ENCODE measurements at regions not wholly inside any gene's neighbourhood (a gene's known extent, or its start where the extent isn't known, plus 50 kb on each side); places are given as distances from the start of the nearest gene placed in this dataset.

DNA sequence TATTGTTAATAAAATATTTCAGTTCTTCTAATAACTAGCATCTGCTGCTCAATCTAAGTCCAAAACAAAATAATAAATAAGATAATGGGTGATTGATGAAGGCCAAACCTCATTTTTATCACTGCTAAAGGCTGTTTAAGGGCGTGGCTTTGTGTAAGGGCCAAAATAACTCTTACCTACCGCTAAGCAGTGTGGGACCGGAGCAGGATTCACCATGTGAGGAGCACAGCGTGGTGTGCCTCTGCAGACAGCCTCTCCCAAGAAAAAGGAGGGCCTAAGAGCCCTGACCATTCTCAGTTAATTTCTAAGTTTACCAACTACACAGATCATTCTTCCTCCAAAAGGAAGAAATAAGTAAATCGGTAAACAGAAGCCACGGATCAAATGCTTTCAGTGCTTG is 353.7 kb downstream of the ARL6IP6 start:
- TF ChIP-seq, protein P1, sequence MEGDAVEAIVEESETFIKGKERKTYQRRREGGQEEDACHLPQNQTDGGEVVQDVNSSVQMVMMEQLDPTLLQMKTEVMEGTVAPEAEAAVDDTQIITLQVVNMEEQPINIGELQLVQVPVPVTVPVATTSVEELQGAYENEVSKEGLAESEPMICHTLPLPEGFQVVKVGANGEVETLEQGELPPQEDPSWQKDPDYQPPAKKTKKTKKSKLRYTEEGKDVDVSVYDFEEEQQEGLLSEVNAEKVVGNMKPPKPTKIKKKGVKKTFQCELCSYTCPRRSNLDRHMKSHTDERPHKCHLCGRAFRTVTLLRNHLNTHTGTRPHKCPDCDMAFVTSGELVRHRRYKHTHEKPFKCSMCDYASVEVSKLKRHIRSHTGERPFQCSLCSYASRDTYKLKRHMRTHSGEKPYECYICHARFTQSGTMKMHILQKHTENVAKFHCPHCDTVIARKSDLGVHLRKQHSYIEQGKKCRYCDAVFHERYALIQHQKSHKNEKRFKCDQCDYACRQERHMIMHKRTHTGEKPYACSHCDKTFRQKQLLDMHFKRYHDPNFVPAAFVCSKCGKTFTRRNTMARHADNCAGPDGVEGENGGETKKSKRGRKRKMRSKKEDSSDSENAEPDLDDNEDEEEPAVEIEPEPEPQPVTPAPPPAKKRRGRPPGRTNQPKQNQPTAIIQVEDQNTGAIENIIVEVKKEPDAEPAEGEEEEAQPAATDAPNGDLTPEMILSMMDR (IDR thresholded peaks at IDR 0.05; ENCODE audit: low read depth, low read length, missing input control): no peak
- H3K9me3 ChIP-seq (ENCODE audit: control insufficient read depth in 4 of 4, low read length in 3 of 4): no peaks in the 10 kb centered on the region
- H3K4me1 ChIP-seq (ENCODE audit: control insufficient read depth in 4 of 4, insufficient read depth in 4 of 4, low read length in 3 of 4): no peaks in the 10 kb centered on the region
- no peak for DNase-seq (ENCODE audit: low spot score)
- H3K36me3 ChIP-seq (ENCODE audit: control insufficient read depth in 4 of 4, insufficient read depth in 3 of 4, low read depth in 1 of 4, low read length in 3 of 4): no peaks in the 10 kb centered on the region
- H3K27ac ChIP-seq (ENCODE audit: low read depth in 1 of 2, low read length in 2 of 2): no peak overlapping the region
- H3K27me3 ChIP-seq (ENCODE audit: control insufficient read depth in 4 of 4, insufficient read depth in 4 of 4, low read length in 3 of 4): peaks cover 0 to 8% (median 1%) of the 10 kb centered on the region in 4 donors
- H3K9ac ChIP-seq (ENCODE audit: low read depth in 1 of 2, low read length in 2 of 2): no peak overlapping the region
- H3K4me3 ChIP-seq (ENCODE audit: low read depth in 1 of 3, low read length in 3 of 3): no peak overlapping the region
- WGBS: 60% methylated on average over 6 of the region's 6 CpGs

DNA sequence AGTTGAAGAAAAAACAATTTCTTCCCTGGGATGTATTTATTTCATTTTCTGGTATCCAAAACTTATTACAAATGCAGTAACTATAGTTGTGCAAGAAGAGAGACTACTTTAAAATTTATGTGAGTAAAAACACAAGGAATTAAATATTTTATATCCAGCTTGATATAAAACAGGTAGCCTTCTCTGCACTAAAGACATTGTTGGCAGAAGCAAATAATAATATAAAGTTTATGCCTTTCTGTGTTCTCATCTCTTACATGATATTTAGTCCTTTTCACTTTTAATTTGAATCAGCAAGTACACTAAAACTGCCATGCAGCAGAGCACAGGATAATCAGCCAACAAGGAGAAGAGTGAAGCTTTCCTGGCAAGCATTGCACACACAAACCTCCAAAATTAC is 352.7 kb downstream of the ARL6IP6 start:
- Histone ChIP-seq H3K9ac (ENCODE audit: low read depth in 1 of 2, low read length in 2 of 2) (no peak overlapping the region), H3K36me3 (ENCODE audit: control insufficient read depth in 4 of 4, insufficient read depth in 3 of 4, low read depth in 1 of 4, low read length in 3 of 4) (no peaks in the 10 kb centered on the region), H3K9me3 (ENCODE audit: control insufficient read depth in 4 of 4, low read length in 3 of 4) (no peaks in the 10 kb centered on the region), H3K4me1 (ENCODE audit: control insufficient read depth in 4 of 4, insufficient read depth in 4 of 4, low read length in 3 of 4) (no peaks in the 10 kb centered on the region), H3K4me3 (ENCODE audit: low read depth in 1 of 3, low read length in 3 of 3) (no peak overlapping the region), H3K27ac (ENCODE audit: low read depth in 1 of 2, low read length in 2 of 2) (no peak overlapping the region), H3K27me3 (ENCODE audit: control insufficient read depth in 4 of 4, insufficient read depth in 4 of 4, low read length in 3 of 4) (peaks cover 0 to 8% (median 1%) of the 10 kb centered on the region in 4 donors)
- TF ChIP-seq TAF1 (conservative IDR thresholded peaks at IDR 0.05) (no peak), NR2F2 (IDR thresholded peaks at IDR 0.05) (no peak), HNF4A (conservative IDR thresholded peaks at IDR 0.05) (no peak), FOXA2 (IDR thresholded peaks at IDR 0.05) (no peak), RXRA (IDR thresholded peaks at IDR 0.05) (no peak), RAD21 (IDR thresholded peaks at IDR 0.05) (no peak), JUND (IDR thresholded peaks at IDR 0.05) (no peak), FOXA1 (IDR thresholded peaks at IDR 0.05) (no peak), SP1 (IDR thresholded peaks at IDR 0.05) (no peak), HNF4G (IDR thresholded peaks at IDR 0.05) (no peak), EGR1 (IDR thresholded peaks at IDR 0.05; ENCODE audit: low read depth in 2 of 2) (no peak)
- TF ChIP-seq, protein P2, sequence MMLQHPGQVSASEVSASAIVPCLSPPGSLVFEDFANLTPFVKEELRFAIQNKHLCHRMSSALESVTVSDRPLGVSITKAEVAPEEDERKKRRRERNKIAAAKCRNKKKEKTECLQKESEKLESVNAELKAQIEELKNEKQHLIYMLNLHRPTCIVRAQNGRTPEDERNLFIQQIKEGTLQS (IDR thresholded peaks at IDR 0.05): no peak
- TF ChIP-seq, protein P3, sequence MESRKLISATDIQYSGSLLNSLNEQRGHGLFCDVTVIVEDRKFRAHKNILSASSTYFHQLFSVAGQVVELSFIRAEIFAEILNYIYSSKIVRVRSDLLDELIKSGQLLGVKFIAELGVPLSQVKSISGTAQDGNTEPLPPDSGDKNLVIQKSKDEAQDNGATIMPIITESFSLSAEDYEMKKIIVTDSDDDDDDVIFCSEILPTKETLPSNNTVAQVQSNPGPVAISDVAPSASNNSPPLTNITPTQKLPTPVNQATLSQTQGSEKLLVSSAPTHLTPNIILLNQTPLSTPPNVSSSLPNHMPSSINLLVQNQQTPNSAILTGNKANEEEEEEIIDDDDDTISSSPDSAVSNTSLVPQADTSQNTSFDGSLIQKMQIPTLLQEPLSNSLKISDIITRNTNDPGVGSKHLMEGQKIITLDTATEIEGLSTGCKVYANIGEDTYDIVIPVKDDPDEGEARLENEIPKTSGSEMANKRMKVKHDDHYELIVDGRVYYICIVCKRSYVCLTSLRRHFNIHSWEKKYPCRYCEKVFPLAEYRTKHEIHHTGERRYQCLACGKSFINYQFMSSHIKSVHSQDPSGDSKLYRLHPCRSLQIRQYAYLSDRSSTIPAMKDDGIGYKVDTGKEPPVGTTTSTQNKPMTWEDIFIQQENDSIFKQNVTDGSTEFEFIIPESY (IDR thresholded peaks at IDR 0.05): no peak
- TF ChIP-seq, protein P4, sequence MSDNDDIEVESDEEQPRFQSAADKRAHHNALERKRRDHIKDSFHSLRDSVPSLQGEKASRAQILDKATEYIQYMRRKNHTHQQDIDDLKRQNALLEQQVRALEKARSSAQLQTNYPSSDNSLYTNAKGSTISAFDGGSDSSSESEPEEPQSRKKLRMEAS (IDR thresholded peaks at IDR 0.05): no peak
- no peak for DNase-seq (ENCODE audit: low spot score)

DNA sequence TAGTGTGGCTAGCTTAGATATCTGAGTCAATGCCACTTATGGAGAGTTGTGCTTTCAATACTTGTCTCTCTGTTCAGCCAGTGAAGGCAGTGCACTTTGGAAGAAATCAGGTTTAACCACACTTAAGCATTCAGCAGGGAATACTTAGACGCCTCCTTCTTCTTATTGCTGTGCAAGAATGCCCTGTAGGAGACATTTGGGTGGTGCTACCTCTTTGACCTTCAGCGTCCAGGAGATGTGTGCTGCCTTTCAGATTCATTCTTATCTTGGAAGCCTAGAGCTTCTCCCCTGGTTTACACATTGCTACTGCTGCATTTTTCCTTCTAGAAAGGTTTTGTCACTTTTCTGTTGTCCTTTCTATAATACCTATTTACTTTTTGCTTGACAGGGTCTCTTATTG is 350.5 kb downstream of the ARL6IP6 start:
- Histone ChIP-seq H3K9me3 (ENCODE audit: control insufficient read depth in 4 of 4, low read length in 3 of 4) (no peaks in the 10 kb centered on the region), H3K4me3 (ENCODE audit: low read depth in 1 of 3, low read length in 3 of 3) (no peak overlapping the region), H3K27me3 (ENCODE audit: control insufficient read depth in 4 of 4, insufficient read depth in 4 of 4, low read length in 3 of 4) (peaks cover 0 to 4% (median 1%) of the 10 kb centered on the region in 4 donors), H3K4me1 (ENCODE audit: control insufficient read depth in 4 of 4, insufficient read depth in 4 of 4, low read length in 3 of 4) (no peaks in the 10 kb centered on the region), H3K9ac (ENCODE audit: low read depth in 1 of 2, low read length in 2 of 2) (no peak overlapping the region), H3K36me3 (ENCODE audit: control insufficient read depth in 4 of 4, insufficient read depth in 3 of 4, low read depth in 1 of 4, low read length in 3 of 4) (no peaks in the 10 kb centered on the region), H3K27ac (ENCODE audit: low read depth in 1 of 2, low read length in 2 of 2) (no peak overlapping the region)
- 59% methylated on average over 2 of the region's 2 CpGs for WGBS
- DNase-seq (ENCODE audit: low spot score): no peak
- TF ChIP-seq HNF4G (IDR thresholded peaks at IDR 0.05): no peak
- TF ChIP-seq JUND (IDR thresholded peaks at IDR 0.05): no peak
- TF ChIP-seq RAD21 (IDR thresholded peaks at IDR 0.05): no peak
- no peak for TF ChIP-seq FOXA1 (IDR thresholded peaks at IDR 0.05)
- TF ChIP-seq, protein P2 (IDR thresholded peaks at IDR 0.05): no peak
- no peak for TF ChIP-seq YY1 (IDR thresholded peaks at IDR 0.05)
- TF ChIP-seq, protein P4 (IDR thresholded peaks at IDR 0.05): no peak
- TF ChIP-seq FOXA2 (IDR thresholded peaks at IDR 0.05): no peak
- no peak for TF ChIP-seq RXRA (IDR thresholded peaks at IDR 0.05)
- TF ChIP-seq, protein P1 (IDR thresholded peaks at IDR 0.05; ENCODE audit: low read depth, low read length, missing input control): no peak
- TF ChIP-seq HNF4A (conservative IDR thresholded peaks at IDR 0.05): no peak
- TF ChIP-seq GABPA (IDR thresholded peaks at IDR 0.05 in 1 of 2, conservative IDR thresholded peaks at IDR 0.05 in 1 of 2): no peak
- TF ChIP-seq, protein P3 (IDR thresholded peaks at IDR 0.05): no peak

Measured in liver (tissue), 8 donors.